Spleen (tissue), 11 donors: ENCODE measurements at regions not wholly inside any gene's neighbourhood (a gene's known extent, or its start where the extent isn't known, plus 50 kb on each side); places are given as distances from the start of the nearest gene placed in this dataset.

Experiments used
- DNase-seq: peaks from one replicate; pipeline ENCODE4 v3.0.0-alpha.2; 2020
- H3K27ac ChIP-seq, 8 donors: fragments of 200-600 bp; sonication (generic) in 7 of 8; 1 replicate in 4 of 8; 2 replicates in 4 of 8; pipeline versions ENCODE4 v1.5.0 to v1.8.0; 2016 to 2021; ENCODE audit warnings: inconsistent platforms in 4 of 8, mild to moderate bottlenecking in 4 of 8, moderate library complexity in 1 of 8
- H3K27me3 ChIP-seq, 7 donors: fragments of 200-600 bp; sonication (generic) in 6 of 7; replicated peaks in 1 of 7; 1 replicate in 4 of 7; 2 replicates in 3 of 7; pipeline versions ENCODE4 v1.5.0 to v1.8.0; 2016 to 2021; ENCODE audit warnings: inconsistent platforms in 3 of 7, mild to moderate bottlenecking in 1 of 7
- H3K36me3 ChIP-seq, 6 donors: fragments of 200-600 bp; sonication (generic) in 5 of 6; 1 replicate in 4 of 6; 2 replicates in 2 of 6; pipeline versions ENCODE4 v1.5.0 to v1.8.0; 2016 to 2021; ENCODE audit warnings: inconsistent platforms in 2 of 6
- H3K4me1 ChIP-seq, 6 donors: fragments of 200-600 bp; sonication (generic) in 5 of 6; 1 replicate in 3 of 6; 2 replicates in 3 of 6; pipeline versions ENCODE4 v1.5.0 to v1.8.0; 2016 to 2021; ENCODE audit warnings: inconsistent platforms in 3 of 6
- H3K4me3 ChIP-seq, 8 donors: fragments of 200-600 bp; sonication (generic) in 7 of 8; 1 replicate in 4 of 8; 2 replicates in 4 of 8; pipeline versions ENCODE4 v1.5.0 to v1.8.0; 2016 to 2021; ENCODE audit warnings: inconsistent platforms in 4 of 8, mild to moderate bottlenecking in 4 of 8, moderate library complexity in 2 of 8
- H3K9me3 ChIP-seq, 8 donors: fragments of 200-600 bp; sonication (generic) in 7 of 8; 1 replicate in 4 of 8; 2 replicates in 4 of 8; pipeline versions ENCODE4 v1.5.0 to v1.8.0; 2016 to 2021; ENCODE audit warnings: inconsistent platforms in 4 of 8
- CTCF ChIP-seq, 11 experiments: fragments of 200-600 bp in 7 of 11; fragments of 450-650 bp in 4 of 11; sonication (generic) in 4 of 11; IDR thresholded peaks in 8 of 11; conservative IDR thresholded peaks in 3 of 11; 1 replicate in 7 of 11; 2 replicates in 4 of 11; pipeline versions ENCODE4 v1.4.0 to v1.8.0; 2016 to 2021; ENCODE audit warnings: antibody characterized with exemption in 11 of 11, inconsistent platforms in 4 of 11, mild to moderate bottlenecking in 1 of 11
- POLR2A ChIP-seq, 3 donors: fragments of 450-650 bp; IDR thresholded peaks; one replicate each; pipeline ENCODE4 v1.5.1; 2017; ENCODE audit warnings: antibody characterized with exemption in 3 of 3, mild to moderate bottlenecking in 1 of 3
- POLR2AphosphoS5 ChIP-seq, 3 donors: sonication (generic); formaldehyde crosslinking; IDR thresholded peaks; one replicate each; pipeline ENCODE4 v1.5.1; 2017; ENCODE audit warnings: antibody characterized with exemption in 3 of 3
- WGBS, 5 donors: extraction: QIAGEN DNeasy Blood & Tissue Kit in 3 of 5; methylation state at CpG; one replicate each; pipeline versions ENCODE4 v1.1.5 to v1.1.7; 2013 to 2018; 5-methylcytosine and 5-hydroxymethylcytosine counted together
- intact Hi-C: fragments of 100-400 bp; cut with DNase I; formaldehyde crosslinking; loops from one replicate; pipeline ENCODE4 v1.15.0; 2023; ENCODE audit warnings: low total_unique reads
- donor health status: healthy with polysubstance abuse.
- donor health status: DM: no; HTN: no; CAD: no; lungs with moderate emphysema.
- donor health status: DM: no; HTN: no; CAD: no.
- donor health status: Bipolar disorder and iron deficiency.
- donor health status: healthy.
- donor health status: DM: no; HTN: no; CAD: no.
- donor health status: DM: yes; HTN: yes; CAD: no.

DNA sequence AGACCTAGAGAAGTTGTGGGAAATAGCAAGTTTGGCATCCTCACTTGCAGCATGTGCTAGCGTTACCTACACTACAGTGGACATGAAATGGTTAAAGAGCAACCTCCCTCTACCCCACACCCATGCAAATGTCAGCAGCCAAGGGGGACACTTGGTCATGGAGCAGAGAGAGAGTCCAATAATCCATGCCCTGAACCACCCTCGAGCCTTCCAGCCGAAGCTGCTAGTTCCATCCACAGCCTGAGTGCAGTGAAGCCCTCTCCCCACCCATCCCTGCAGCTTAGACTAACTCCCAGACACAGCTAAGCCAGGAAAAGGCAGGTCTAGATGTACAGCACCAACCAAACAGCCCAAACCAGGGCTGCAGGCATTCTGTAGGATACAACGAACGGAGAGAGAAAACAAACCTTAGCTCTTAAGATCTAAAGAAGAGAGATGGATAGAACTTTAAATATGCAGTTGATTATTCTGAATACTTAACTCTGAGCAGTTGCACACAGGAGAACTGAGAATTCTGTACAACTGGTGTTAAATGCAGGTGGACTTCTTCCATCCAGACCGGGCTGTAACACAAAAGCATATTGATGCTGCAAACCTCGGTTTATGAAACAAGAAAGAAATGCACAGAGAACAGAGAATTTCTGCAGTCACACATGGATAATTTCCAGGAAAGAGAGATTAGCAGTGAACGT is 93.8 kb downstream of the SALL1 start:
- TF ChIP-seq CTCF (IDR thresholded peaks at IDR 0.05 in 8 of 11, conservative IDR thresholded peaks at IDR 0.05 in 3 of 11) (no peak), POLR2AphosphoS5 (IDR thresholded peaks at IDR 0.05) (no peak), POLR2A (IDR thresholded peaks at IDR 0.05) (no peak)
- 61 to 74% (median 68%) methylated on average over 8 of the region's 8 CpGs for WGBS, 5 donors
- H3K9me3 ChIP-seq, result peaks cover 0 to 3% (median 0%) of the 10 kb centered on the region in 8 donors
- no peak overlapping the region for H3K27ac ChIP-seq
- no peak for DNase-seq
- intact Hi-C loops, result no loop called here
- peaks cover 0 to 28% (median 0%) of the 10 kb centered on the region in 7 donors for H3K27me3 ChIP-seq
- H3K4me3 ChIP-seq, result no peak overlapping the region
- H3K4me1 ChIP-seq, result no peaks in the 10 kb centered on the region
- H3K36me3 ChIP-seq, result no peaks in the 10 kb centered on the region

GRCh38 chr16:51056331-51056730 is 94.7 kb downstream of the SALL1 start:
- WGBS, 5 donors, result 54 to 60% (median 56%) methylated on average over 2 of the region's 2 CpGs
- H3K36me3 ChIP-seq, result no peaks in the 10 kb centered on the region
- intact Hi-C loops, result no loop called here
- H3K27ac ChIP-seq, result no peak overlapping the region
- H3K4me1 ChIP-seq, result no peaks in the 10 kb centered on the region
- DNase-seq, result no peak
- H3K9me3 ChIP-seq, result peaks cover 0 to 3% (median 0%) of the 10 kb centered on the region in 8 donors
- TF ChIP-seq POLR2A (IDR thresholded peaks at IDR 0.05) (no peak), CTCF (IDR thresholded peaks at IDR 0.05 in 8 of 11, conservative IDR thresholded peaks at IDR 0.05 in 3 of 11) (no peak), POLR2AphosphoS5 (IDR thresholded peaks at IDR 0.05) (no peak)
- H3K27me3 ChIP-seq, result peaks cover 0 to 28% (median 0%) of the 10 kb centered on the region in 7 donors
- H3K4me3 ChIP-seq, result no peak overlapping the region

DNA sequence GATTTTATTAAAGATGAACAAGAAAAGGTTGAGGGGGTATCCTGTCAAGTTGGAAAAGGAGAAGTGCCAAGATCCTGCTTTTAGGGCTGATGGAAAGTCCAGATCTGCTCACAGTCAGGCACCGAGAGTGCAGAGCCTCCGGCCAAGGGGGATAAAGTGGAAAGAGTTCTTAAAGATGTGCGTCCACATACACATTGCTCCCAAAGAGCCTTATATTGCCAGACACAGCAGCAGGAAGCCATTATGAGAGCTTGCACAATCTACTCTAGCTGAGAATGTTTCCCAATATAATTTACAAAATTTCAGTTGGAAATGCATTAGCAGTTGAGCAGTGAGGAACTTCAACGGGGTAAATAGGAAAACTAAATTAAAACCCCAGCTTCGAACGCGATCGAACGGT is 95.6 kb downstream of the SALL1 start:
- intact Hi-C loops, result no loop called here
- Histone ChIP-seq H3K9me3 (peaks cover 0 to 3% (median 0%) of the 10 kb centered on the region in 8 donors), H3K27me3 (peaks cover 0 to 28% (median 0%) of the 10 kb centered on the region in 7 donors), H3K27ac (no peak overlapping the region), H3K36me3 (no peaks in the 10 kb centered on the region), H3K4me3 (no peak overlapping the region), H3K4me1 (no peaks in the 10 kb centered on the region)
- WGBS, 5 donors, result 70 to 87% (median 72%) methylated on average over 9 of the region's 9 CpGs
- DNase-seq, result no peak
- no peak for TF ChIP-seq POLR2A (IDR thresholded peaks at IDR 0.05)

GRCh38 chr16:51053775-51054174 is 97.3 kb downstream of the SALL1 start:
- no peak overlapping the region for H3K27ac ChIP-seq
- intact Hi-C loops, result no loop called here
- H3K4me1 ChIP-seq, result no peaks in the 10 kb centered on the region
- DNase-seq, result no peak
- no peaks in the 10 kb centered on the region for H3K36me3 ChIP-seq
- WGBS, 5 donors, result 66 to 77% (median 76%) methylated on average over 2 of the region's 2 CpGs
- no peak for TF ChIP-seq POLR2A (IDR thresholded peaks at IDR 0.05)
- TF ChIP-seq POLR2AphosphoS5 (IDR thresholded peaks at IDR 0.05), result no peak
- no peak for TF ChIP-seq CTCF (IDR thresholded peaks at IDR 0.05 in 8 of 11, conservative IDR thresholded peaks at IDR 0.05 in 3 of 11)
- H3K9me3 ChIP-seq, result peaks cover 0 to 3% (median 0%) of the 10 kb centered on the region in 8 donors
- H3K27me3 ChIP-seq, result peaks cover 0 to 28% (median 0%) of the 10 kb centered on the region in 7 donors
- no peak overlapping the region for H3K4me3 ChIP-seq
